Right renal cortex interstitium (tissue), 3 donors: ENCODE measurements at regions not wholly inside any gene's neighbourhood (a gene's known extent, or its start where the extent isn't known, plus 50 kb on each side); places are given as distances from the start of the nearest gene placed in this dataset.
"Not testable (repeated sequence)": the region's sequence is repeated elsewhere in the genome, so short reads cannot be mapped to it uniquely, and the experiment has no call there.

Experiments
- DNase-seq, 3 donors: peaks; one replicate each; pipeline ENCODE4 v3.0.0-alpha.2; 2013; ENCODE audit warnings: low read depth in 3 of 3, low spot score in 2 of 3

- no peak for DNase-seq
These were observed 50.2 kb upstream of the PLET1 start for GRCh38 chr11:112310848-112311247.

DNA sequence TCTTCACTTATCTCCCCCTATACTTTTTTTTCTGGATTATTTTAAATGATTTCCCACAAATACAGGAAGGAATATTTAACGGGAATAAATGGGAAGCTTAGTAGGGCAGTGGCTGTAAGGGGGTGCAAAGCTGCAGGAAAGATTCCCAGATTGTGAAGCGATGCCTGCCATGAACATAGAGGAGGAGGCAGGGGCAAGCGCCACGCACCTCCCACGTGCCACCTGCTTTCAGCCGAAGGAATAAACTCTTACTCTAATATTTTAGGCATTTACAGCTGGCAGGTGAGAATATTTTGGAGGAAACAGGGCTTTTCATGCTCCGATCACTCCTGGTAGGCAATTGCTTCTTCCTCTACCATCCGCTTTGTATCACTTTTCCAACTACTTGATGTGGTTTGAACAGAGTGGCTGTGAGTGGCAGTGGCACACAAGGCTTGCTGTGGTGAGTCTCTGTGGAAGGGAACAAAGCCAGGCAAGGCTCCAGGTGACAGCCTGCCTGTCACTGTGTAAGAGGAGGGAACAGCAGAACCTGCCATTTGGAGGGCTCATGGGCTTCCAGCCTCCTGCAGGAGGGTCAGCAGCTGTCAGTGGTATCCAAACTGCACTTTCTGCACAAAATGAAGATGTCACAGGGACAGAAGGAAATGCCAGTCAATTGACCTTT lies 54.5 kb upstream of the PLET1 start:
- no peak for DNase-seq

DNA sequence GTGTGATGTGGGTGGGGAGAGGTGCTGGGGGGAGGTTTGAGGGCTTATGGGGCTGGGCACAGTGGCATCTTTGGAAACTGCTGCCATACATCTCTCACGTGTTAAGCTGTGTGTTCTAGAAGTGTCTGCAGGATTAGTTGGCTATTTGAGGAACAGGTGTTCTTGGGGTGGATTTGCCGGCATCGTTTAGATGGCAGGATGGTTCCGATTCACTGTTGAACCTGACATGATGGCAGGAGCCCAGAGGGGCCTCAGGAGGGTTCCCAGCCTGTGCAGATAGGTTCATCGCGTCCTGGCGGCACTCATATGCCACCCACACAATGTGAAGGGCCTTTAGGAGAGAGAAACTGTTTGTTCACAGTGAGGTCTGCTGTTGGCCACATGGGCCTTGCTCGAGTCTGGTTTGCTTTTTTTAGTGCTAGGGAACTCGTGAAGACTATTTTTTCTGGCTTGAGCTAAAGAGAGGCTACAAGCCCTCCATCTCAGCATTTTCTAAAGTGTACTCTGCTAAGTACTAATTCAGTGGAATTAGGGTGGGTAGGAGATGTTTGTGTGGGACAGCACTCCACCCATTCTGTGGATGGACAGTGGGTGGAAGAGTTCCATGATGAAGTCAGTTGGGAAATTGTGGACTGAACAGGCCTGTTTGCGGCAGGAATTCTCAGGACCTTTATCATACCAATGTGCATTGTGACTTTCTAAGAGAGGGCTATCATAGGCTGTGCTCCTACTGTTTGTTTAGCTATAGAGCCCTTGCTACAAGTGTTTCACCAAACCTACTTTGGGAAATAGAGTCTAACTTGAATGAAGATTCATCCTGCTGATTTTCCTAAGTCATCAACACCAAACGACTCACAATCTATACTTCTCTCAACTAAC lies 55.4 kb upstream of the PLET1 start:
- DNase-seq = no peak

GRCh38 chr11:112316971-112317370 lies 56.3 kb upstream of the PLET1 start:
- no peak for DNase-seq

GRCh38 chr11:112318184-112318591 lies 57.5 kb upstream of the PLET1 start:
- no peak for DNase-seq

DNA sequence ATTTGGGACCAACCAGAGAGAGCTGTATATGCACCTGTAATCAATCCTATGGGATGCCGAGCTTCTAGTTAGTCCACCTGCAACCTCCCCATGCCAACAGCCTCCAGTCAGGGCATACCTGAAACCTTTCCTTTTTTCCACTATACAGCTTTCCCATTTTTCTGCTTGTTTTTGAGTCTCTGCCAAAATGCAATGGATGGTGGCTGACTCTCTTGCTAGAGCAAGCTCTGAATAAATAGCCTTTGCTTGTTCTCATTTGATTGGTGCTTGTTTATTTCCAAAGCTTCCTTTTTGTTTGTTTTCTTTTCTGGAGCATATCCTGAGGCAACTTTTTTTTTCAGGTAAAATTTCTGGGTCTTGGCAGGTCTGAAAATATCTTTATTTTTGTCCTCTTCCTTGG lies 58.0 kb upstream of the PLET1 start:
- no peak for DNase-seq

DNA sequence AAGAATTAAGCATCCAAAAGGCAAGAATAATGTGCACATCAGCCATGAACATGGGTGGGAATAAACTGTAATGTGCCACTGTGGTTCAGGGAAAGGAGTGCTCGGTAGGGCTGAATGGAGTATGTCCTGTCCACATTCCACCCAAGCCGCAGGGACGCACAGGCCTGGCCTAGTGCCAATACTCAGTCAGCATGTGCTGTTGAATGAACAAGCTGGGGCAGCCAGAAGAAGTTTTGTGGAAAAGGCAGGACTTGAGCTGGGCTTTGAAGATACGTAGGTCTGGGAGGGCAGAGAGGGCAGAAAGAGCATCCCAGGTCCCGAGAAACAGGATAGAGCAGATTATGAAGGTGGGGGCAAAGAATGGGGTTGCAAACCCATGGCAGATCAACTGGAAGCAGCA lies 60.0 kb upstream of the PLET1 start:
- no peak for DNase-seq

- no peak for DNase-seq
These were observed 61.0 kb upstream of the PLET1 start for GRCh38 chr11:112321501-112322172.

GRCh38 chr11:112322173-112322790 lies 61.6 kb upstream of the PLET1 start:
- no peak for DNase-seq

GRCh38 chr11:112334381-112334780 lies 73.7 kb upstream of the PLET1 start:
- no peak for DNase-seq

DNA sequence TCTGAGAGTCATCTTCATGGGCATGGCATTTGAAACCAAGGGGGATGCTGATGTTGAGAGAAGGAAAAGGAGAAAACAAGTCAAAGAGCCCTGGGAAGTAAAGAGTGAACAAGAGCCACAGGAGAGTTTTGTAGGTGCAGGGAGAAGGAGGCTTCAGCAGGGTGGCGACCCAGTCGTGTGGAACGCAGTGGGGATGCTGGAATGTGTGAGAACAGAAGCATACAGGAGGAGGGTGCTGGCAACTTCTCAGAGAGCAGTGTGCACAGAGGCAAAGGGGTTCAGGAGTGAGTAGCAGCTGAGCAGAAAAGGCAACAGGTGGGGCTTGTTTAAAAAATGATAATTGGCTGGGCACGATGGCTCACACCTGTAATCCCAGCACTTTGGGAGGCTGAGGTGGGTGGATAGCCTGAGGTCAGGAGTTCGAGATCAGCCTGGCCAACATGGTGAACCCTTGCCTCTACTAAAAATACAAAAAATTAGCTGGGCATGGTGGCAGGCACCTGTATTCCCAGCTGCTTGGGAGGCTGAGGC lies 75.8 kb upstream of the PLET1 start:
- DNase-seq = no peak

GRCh38 chr11:112339566-112339965 lies 78.9 kb upstream of the PLET1 start:
- DNase-seq = no peak

DNA sequence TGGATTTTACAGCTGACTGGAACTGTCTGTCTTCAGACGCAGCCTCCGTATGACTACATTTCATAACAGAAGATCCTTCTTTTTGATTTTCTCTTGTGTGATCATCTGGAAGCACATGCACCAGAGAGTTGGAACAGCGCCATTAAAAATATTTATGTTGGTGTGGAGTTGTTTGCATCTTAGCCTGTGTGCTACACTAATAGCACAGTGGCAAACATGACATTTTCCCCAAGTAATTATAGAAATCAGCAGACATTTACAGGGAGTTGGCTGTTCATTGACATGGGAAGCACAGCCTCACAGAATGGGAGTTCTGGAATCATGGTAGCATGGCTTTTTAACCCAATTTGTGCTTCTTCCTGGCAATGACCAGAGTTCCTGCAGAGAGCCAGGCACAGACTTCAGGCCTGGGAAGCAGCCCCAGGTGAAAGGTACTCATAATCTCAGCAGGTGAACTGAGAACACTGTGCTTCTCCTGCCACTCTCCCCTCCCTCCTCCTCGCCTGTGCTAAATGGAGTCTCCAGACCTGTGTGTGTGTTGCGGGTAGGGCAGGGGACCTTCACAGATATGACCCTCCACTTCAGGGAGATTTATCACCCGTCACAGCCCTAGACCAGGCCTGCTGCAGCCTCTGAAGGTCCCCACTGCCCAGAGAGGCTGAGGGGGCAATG lies 82.8 kb upstream of the PLET1 start:
- DNase-seq = no peak

DNA sequence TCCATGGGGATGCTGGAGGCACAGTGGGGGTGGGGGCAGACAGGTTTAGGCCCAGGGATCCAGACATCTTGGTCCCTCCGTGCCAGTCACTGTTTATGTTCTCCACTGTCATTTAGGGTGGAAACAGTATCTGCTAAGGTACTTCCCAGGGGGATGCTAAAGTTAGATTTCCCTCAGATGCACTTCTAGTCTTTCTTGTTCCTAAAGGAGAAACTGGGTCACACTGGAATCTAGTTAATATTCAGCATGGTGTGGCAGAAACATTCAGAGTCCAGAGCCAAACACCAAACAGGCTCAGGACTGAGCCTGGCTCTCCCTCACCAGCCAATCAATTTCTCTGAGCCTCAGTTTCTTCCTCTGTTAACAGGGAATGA lies 83.4 kb upstream of the PLET1 start:
- no peak for DNase-seq

DNA sequence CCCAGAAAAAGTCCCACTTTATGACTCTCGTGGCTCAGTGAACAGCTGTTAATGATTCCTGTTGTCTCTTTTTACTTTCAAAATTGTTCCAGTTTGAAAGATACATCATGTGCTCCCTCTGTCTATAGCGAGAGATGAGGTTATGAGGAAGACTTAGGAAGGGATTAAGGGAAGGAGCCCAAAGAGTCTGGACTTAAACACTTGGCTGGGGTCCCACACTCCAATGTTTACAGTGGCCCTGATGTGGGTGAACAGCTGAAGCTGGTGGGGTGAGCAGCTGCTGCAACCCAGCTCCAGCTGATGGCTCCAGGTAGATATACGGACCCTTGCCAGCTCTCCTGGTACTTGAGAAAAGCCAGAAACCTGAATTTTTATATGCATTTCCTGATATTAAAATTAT lies 84.5 kb upstream of the PLET1 start:
- DNase-seq = no peak

DNA sequence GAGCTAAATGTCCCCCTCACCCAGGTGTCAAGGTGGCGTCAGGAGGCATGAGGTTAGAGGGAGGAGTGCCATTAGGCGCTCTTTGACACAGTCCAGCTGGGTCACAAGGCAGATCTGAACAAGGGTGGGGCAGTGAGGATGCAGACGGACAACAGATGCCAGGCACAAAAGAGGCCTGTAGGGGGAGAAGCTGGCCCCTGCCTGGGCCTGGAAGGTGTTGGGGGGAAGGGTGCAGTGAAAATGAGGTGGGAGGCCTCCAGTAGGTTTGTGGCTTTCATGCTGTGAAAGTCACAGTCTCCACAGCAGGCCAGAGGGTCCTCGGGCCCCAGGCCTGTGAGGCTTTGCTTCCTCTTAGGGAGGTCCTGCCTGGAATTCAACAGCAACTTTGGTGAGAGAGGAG lies 85.0 kb upstream of the PLET1 start:
- DNase-seq = no peak

GRCh38 chr11:112346586-112346985 lies 85.9 kb upstream of the PLET1 start:
- no peak for DNase-seq

GRCh38 chr11:112348480-112349029 lies 87.9 kb upstream of the PLET1 start:
- DNase-seq = no peak

DNA sequence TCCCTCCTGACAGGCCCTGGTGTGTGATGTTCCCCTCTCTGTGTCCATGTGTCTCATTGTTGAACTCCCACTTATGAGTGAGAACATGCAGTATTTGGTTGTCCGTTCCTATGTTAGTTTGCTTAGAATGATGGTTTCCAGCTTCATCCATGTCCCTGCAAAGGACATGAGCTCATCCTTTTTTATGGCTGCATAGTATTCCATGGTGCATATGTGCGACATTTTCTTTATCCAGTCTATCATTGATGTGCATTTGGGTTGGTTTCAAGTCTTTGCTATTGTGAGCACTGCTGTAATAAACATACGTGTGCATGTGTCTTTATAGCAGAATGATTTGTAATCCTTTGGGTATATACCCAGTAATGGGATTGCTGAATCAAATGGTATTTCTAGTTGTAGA lies 90.8 kb upstream of the PLET1 start:
- not testable (repeated sequence) for DNase-seq

DNA sequence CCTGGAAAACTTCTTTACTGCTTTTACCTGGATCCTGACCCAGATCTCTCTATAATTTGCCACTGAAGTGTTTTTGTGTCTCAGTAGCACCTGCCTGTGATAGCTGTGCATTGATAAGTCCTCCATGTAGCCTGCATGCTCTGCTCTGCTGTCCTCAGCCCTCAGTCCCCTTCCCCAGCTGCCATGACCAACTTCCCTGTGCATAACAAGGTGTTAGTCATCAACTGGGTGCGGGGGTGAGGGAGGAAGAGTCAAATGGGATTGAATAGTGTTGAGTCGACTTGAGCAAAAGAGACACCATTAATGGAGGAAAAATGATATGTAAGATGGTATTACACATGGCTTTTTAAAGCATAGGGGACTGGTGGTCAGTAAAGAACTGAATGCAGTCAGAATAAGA lies 92.2 kb upstream of the PLET1 start:
- DNase-seq = no peak
